ENCODE measurements at regions not wholly inside any gene's neighbourhood (a gene's known extent, or its start where the extent isn't known, plus 50 kb on each side); places are given as distances from the start of the nearest gene placed in this dataset.
"Not testable (repeated sequence)": the region's sequence is repeated elsewhere in the genome, so short reads cannot be mapped to it uniquely, and the experiment has no call there.

- DNase-seq (ENCODE audit: extremely low read depth in 1 of 11, low read depth in 9 of 11, low spot score in 4 of 11), result no peak
Measured at GRCh38 chr2:138066139-138066806, 102.0 kb downstream of the HNMT start.

GRCh38 chr2:138066841-138067240 is 102.6 kb downstream of the HNMT start:
- no peak for DNase-seq (ENCODE audit: extremely low read depth in 1 of 11, low read depth in 9 of 11, low spot score in 4 of 11)

DNA sequence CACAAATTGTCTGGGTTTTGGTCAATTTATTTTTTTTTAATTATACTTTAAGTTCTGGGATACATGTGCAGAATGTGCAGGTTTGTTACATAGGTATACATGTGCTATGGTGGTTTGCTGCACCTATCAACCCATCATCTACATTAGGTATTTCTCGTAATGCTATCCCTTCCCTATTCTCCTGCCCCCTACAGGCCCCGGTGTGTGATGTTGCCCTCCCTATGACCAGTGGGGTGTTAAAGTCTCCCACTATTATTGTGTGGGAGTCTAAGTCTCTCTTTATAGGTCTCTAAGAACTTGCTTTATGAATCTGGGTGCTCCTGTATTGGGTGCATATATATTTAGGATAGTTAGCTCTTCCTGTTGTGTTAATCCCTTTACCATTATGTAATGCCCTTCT is 104.4 kb downstream of the HNMT start:
- DNase-seq (ENCODE audit: extremely low read depth in 1 of 11, low read depth in 9 of 11, low spot score in 4 of 11), result not testable (repeated sequence)

GRCh38 chr2:138071042-138071719 is 106.9 kb downstream of the HNMT start:
- DNase-seq (ENCODE audit: extremely low read depth in 1 of 11, low read depth in 9 of 11, low spot score in 4 of 11), result not testable (repeated sequence)

- DNase-seq (ENCODE audit: extremely low read depth in 1 of 11, low read depth in 9 of 11, low spot score in 4 of 11), result no peak
Measured at GRCh38 chr2:138071720-138072719, 107.7 kb downstream of the HNMT start.

GRCh38 chr2:138078153-138078552 is 113.9 kb downstream of the HNMT start:
- no peak for DNase-seq (ENCODE audit: extremely low read depth in 1 of 11, low read depth in 9 of 11, low spot score in 4 of 11)

DNA sequence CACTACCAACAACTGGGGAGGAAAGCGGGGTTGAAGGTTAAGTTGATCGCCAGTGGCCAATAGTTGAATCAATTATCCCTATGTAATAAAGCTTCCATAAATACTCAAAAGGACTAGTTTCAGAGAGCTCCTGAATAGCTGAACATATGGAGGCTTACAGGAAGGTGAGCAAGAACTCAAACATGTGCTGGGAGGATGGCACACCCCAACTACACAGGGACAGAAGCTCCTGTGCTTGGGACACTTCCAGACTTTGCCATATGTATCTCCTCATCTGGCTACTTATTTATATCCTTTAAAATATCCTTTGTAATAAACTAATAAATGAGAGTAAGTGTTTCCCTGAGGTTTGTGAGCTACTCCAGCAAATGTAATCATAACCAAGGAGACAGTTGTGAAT is 115.7 kb downstream of the HNMT start:
- no peak for DNase-seq (ENCODE audit: extremely low read depth in 1 of 11, low read depth in 9 of 11, low spot score in 4 of 11)

DNA sequence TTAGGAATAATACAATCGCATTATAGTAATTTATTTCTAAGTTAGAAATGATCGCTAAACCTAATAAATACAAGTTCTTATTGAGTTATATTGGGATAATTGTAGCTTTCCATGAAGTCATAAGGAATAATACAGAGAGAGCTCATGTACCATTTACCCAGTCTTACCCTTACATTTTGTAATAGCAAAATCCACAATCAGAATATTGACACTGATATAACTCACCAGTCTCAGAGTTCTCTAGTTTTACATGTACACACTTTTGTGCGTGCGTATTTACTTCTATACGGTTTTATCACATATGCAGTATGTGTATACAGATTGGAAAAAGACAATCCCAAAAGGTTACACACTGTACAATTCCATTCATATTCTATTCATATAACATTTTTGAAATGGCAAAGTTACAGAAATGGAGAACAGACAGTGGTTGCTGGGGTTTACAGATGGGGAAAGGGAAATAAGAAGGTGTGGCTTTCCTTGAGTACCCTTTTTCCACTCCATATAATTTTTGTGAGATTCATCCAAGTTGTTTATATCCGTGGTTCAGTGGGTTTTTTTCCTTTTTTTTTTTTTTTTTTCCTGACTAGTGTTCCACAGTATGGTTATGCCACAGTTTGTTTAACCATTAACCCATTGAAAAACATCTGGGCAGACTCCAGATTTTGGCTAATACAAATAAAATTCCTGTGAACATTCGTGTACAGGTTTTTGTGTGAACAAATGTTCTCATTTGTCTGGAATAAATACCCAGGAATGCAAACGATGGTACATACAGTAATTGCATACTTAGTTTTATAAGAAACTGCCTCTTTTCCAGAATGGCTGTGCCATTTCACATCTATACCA is 117.2 kb downstream of the HNMT start:
- DNase-seq (ENCODE audit: extremely low read depth in 1 of 11, low read depth in 9 of 11, low spot score in 4 of 11), result no peak

DNA sequence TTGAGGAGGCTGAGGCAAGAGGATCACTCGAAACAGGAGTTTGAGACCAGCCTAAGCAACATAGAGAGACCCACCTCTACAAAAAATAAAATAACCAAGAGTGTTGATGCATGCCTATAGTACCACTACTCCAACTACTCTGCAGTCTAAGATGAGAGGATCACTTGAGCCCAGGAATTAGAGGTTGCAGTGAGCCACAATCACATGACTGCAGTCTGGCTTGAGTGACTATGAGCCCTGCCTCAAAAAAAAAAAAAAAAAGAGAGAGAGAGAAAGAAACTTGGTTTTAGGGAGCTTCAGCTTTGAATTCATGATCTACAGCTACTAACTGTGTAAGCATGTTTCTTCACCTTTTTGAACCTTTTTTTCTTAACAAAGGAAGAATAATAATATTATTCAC is 119.9 kb downstream of the HNMT start:
- DNase-seq (ENCODE audit: extremely low read depth in 1 of 11, low read depth in 9 of 11, low spot score in 4 of 11), result no peak

GRCh38 chr2:138085441-138085840 is 121.2 kb downstream of the HNMT start:
- not testable (repeated sequence) for DNase-seq (ENCODE audit: extremely low read depth in 1 of 11, low read depth in 9 of 11, low spot score in 4 of 11)

- DNase-seq (ENCODE audit: extremely low read depth in 1 of 11, low read depth in 9 of 11, low spot score in 4 of 11), result no peak
Measured at GRCh38 chr2:138086576-138086975, 122.3 kb downstream of the HNMT start.

GRCh38 chr2:138087751-138088593 is 123.7 kb downstream of the HNMT start:
- DNase-seq (ENCODE audit: extremely low read depth in 1 of 11, low read depth in 9 of 11, low spot score in 4 of 11), result peak in 2 of 11 donors; percentile 7 to 10

- peak in 1 of 11 donors; percentile 18 for DNase-seq (ENCODE audit: extremely low read depth in 1 of 11, low read depth in 9 of 11, low spot score in 4 of 11)
Measured at GRCh38 chr2:138090330-138090729, 126.1 kb downstream of the HNMT start.

- no peak for DNase-seq (ENCODE audit: extremely low read depth in 1 of 11, low read depth in 9 of 11, low spot score in 4 of 11)
Measured at GRCh38 chr2:138093455-138093854, 129.2 kb downstream of the HNMT start.

DNA sequence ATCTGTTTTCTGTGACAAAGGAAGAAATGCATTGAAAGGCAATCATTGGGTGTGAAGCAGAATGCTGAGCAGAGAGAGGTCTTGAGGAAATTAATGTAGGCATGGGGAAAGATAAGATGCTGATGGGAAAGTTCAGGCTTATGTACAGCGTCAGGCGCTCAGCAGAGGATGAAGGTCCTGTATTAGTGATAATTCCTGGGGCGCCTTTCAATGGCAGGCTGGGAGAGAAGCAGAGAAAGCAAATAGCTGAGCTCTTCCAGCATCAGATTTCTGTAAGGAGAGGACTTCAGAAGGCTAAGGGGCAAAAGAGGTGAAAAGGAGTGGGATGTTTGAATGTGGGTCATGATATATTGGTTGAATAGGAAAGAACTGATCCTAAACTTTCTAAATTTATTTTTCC is 129.8 kb downstream of the HNMT start:
- no peak for DNase-seq (ENCODE audit: extremely low read depth in 1 of 11, low read depth in 9 of 11, low spot score in 4 of 11)

DNA sequence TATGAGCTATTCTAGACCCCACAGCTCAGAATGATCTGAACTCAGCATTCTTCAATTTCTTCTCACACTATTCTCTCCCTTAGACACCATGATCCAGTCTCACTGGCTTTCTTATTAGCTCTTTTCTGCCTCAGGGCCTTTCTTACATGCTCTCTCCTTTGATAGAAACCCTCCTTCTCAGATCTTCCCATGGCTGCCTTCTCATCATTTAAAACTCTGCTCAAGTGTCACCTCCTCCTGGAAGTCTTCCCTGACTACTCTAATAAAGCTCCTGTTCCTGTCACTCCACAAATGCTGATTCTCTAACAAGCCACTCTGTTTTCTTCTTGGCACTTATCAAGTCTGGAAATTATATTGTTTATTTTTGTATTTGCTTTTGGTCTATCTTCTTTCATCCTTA is 131.1 kb downstream of the HNMT start:
- no peak for DNase-seq (ENCODE audit: extremely low read depth in 1 of 11, low read depth in 9 of 11, low spot score in 4 of 11)

- not testable (repeated sequence) for DNase-seq (ENCODE audit: extremely low read depth in 1 of 11, low read depth in 9 of 11, low spot score in 4 of 11)
Measured at GRCh38 chr2:138099288-138099687, 135.0 kb downstream of the HNMT start.

GRCh38 chr2:138101718-138102117 is 137.4 kb downstream of the HNMT start:
- DNase-seq (ENCODE audit: extremely low read depth in 1 of 11, low read depth in 9 of 11, low spot score in 4 of 11), result no peak

Data from renal cortex interstitium (tissue), 11 donors.